ENCODE measurements at regions not wholly inside any gene's neighbourhood (a gene's known extent, or its start where the extent isn't known, plus 50 kb on each side); places are given as distances from the start of the nearest gene placed in this dataset.

- TF ChIP-seq CTCF (IDR thresholded peaks at IDR 0.05), result no peak
- no peak for TF ChIP-seq POLR2A (IDR thresholded peaks at IDR 0.05)
Observed at GRCh38 chr1:222104097-222104496, 362.2 kb upstream of the DUSP10 start.

Data from uterus (tissue), 2 donors.